Erythroblast (primary cell): ENCODE measurements at regions not wholly inside any gene's neighbourhood (a gene's known extent, or its start where the extent isn't known, plus 50 kb on each side); places are given as distances from the start of the nearest gene placed in this dataset.

ENCODE experiments used
- GATA1 ChIP-seq: IDR thresholded peaks from 2 replicates; pipeline ENCODE4 v1.6.1; 2011; ENCODE audit warnings: low read depth, mild to moderate bottlenecking, control low read depth, low read length, moderate library complexity
- POLR2A ChIP-seq: IDR thresholded peaks from 2 replicates; pipeline ENCODE4 v1.6.1; 2011; ENCODE audit warnings: mild to moderate bottlenecking, low read length

DNA sequence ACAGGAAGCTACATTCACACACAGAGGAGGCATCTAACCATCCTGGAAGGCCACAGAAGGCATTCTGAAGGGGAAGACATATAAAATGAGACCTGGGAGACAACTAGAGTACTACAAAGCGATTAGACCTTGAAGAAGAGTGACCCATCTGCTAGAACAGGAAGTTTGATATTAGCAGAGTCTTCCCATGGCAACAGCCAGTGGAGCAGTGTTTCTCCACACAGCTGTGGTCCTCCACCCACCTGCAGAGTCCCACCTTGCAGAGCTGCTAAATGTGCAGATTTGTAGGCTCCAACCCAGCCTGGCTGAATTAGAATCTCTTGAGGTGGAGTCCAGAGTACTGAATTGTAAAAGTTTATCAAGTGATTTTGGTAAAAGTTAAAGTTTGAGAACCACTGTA is 267.0 kb downstream of the CETN3 start:
- TF ChIP-seq POLR2A (no peak), GATA1 (no peak)
